Stimulated activated CD8-positive, alpha-beta memory T cell treated with anti-CD3 and anti-CD28 coated beads, Interleukin-12 subunit alpha, Interleukin-12 subunit beta, amount 100 ng/mL, for 24 hours (primary cell): ENCODE measurements at regions not wholly inside any gene's neighbourhood (a gene's known extent, or its start where the extent isn't known, plus 50 kb on each side); places are given as distances from the start of the nearest gene placed in this dataset.

Source experiments
- DNase-seq: peaks from one replicate; pipeline ENCODE4 v3.0.0-alpha.2; 2020; ENCODE audit errors: extremely low read depth

DNA sequence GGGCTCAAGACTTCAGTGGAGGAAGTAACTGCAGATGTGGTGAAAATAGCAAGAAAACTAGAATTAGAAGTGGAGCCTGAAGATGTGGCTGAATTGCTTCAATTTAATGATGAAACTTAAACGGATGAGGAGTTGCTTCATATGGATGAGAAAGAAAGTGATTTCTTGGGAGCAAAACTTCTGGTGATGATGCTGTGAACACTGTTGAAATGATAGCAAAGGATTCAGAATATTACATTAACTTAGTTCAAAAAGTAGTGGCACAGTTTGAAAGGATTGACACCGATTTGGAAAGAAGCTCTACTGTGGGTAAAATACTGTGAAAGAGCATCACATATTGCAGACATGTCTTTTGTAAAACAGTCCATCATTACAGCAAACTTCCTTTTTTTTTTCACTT, 638.0 kb downstream of the NYAP2 start:
- no peak for DNase-seq

DNA sequence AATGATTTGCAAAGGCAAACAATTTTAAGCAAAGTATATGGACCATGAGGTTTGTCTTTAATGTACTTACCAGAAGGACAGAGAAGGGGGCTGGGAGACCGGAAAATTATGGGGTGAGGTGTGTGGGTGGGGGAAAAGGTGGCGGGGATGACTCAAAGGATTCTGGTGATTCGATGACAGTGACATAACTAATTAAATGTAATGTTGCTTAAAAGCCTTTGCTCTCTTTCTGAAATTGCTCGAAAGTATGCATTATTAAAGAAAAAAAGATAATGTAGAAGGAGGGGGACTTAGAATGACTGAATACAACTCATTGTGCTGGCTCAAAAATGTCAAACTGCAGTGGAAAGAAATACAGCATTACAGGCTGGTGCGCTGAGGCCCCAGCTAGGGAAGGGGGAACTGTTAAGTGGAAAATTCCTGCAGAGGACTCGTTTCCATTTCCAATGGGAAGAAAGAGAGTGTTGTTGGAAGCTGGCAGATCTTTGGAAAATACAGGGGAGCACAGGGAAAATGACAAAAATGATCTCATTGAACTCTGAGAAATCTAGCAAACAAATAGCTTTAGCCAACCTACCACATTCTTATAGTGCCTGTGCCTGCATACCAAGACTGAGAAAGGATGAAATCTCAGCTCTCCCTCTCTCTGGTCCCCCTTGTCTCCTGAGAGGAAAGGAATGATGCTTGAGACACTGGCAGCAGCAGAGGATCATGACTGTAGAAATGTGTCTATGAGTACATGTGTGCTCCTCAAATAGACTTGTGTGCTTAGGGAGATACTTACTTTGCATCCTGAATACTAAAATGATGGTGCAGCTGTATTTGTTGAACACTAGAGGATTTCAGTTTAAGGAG, 632.4 kb downstream of the NYAP2 start:
- peak; percentile 14 for DNase-seq

DNA sequence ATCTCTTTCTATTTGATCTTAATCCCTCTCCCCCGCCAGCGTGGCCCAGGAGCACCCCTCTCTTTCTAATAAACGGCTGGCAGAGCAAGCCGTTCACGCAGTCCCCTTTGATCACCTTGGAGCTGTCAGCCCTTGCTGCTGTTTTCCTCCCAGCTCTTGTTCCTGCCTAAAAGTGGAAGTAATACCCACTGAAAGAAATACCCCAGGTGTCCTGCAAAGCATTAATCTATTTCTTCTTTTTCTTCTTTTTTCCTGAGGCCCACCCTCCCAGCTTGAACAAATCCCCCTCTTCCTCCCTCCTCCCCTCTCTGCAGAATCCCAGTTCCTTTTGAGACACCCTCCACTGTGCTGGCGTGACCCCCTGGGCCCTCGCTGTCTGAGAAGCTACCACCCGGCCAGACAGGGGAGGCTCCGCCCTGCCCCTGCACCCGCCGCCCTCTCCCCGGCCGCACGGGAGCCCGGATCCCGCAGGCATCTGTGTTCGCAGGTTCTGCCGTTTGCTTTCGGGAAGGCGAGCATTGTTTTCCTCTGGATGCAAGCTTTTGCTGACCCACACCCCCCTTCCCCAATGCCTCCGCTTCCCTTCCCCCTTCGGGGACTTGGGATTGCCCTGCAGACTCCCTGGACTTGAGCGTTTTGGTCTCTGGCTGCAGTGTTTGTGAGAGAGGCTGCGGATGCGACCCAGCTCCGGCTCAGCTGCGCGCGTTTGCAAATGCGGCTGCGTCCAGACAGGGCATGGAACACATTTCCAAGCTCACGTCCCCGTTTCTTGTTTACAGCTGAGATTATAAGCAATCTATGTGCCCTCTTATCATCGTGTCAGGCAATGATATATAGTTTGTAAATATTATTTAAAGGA, 631.5 kb downstream of the NYAP2 start:
- no peak for DNase-seq

- DNase-seq, result no peak
Observed at GRCh38 chr2:226030369-226030768, 630.9 kb downstream of the NYAP2 start.

GRCh38 chr2:226023946-226024345, 624.4 kb downstream of the NYAP2 start:
- no peak for DNase-seq

GRCh38 chr2:226023383-226023782, 623.9 kb downstream of the NYAP2 start:
- DNase-seq, result no peak

- DNase-seq, result no peak
Observed at GRCh38 chr2:226020956-226021355, 621.4 kb downstream of the NYAP2 start.

DNA sequence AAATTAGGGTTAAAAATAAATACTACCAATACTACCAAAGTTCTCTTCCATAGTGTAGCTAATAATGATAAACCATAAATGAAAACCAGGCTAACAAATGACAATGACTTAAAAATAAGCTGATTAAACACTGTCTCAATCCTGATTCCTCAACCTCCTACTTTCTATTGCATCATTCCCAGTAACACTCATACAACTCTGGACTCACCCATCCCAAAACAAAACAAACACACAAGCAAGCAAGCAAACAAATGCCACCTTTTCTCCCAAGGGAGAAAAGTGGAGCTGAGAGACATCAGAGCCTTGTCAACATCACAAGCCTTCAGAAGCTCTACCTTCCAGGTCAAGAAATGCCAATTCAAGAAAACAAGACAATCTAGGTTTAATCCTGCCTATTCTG, 620.7 kb downstream of the NYAP2 start:
- no peak for DNase-seq

GRCh38 chr2:226018641-226019040, 619.1 kb downstream of the NYAP2 start:
- DNase-seq, result no peak

DNA sequence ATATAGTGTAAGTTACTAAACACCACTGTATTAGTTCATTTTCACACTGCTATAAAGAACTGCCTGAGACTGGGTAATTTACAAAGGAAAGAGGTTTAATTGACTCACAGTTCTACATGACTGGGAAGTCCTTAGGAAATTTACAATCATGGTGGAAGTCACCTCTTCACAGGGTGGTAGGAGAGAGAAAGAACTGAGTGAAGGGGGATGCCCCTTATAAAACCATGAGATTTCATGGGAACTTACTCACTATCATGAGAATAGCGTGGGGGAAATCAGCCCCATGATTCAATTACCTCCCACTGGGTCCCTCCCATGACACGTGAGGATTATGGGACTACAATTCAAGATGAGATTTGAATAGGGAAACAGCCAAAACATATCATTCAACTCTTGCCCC, 618.0 kb downstream of the NYAP2 start:
- no peak for DNase-seq

GRCh38 chr2:226017107-226017506, 617.6 kb downstream of the NYAP2 start:
- DNase-seq, result no peak

DNA sequence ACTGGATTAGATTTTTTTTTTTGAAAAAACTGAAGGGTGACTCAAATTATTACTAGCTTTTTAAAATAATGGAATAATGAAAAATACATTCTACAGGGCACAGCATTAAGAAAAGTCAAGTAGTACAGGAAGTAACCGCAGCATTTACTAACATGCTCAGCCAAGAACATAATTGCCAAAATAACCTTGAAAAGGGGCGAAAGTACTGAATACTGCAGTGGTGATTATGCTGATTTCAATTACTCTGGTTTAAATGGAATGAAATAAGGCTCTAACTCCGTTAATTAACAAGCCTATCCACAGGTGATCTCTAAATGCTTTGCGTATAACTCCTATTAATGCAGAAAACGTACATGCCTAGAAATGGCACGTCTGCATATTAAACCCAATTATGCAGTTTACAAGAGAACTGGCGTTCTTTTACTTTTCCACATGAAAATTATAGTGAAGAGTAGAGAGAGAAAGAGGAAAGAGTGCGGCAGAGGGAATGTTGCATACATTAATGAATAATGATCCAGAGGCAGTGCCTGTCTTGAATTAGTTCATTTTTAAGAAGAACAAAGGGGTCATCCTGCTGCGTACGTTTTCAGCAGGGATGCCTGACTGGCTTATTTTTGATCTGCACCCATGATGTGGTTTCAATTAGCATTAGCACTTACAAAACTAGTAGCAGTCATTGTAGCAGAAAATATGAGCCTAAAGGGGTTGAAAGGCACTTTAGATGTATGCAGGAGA, 612.4 kb downstream of the NYAP2 start:
- no peak for DNase-seq

- no peak for DNase-seq
Observed at GRCh38 chr2:226002438-226002837, 602.9 kb downstream of the NYAP2 start.

- no peak for DNase-seq
Observed at GRCh38 chr2:226001716-226002115, 602.2 kb downstream of the NYAP2 start.

DNA sequence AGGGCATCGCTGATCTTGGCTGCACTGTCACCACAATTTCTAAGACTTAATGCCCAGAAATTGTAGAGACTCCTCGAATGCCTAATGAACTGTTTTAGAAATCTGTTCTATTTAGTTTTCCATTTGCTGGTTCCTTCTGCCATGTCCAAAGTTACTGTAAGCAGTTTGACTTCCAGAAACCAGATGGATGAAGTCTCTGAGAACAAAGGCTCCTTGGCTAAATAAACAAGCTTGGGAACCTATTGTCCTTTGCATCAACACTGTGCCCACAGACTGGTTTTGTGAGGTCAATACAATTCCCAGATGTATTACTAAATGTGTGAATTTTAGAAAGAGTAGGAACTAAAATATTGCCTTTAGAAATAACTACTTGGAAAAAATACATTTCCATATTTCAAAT, 600.2 kb downstream of the NYAP2 start:
- DNase-seq, result no peak

DNA sequence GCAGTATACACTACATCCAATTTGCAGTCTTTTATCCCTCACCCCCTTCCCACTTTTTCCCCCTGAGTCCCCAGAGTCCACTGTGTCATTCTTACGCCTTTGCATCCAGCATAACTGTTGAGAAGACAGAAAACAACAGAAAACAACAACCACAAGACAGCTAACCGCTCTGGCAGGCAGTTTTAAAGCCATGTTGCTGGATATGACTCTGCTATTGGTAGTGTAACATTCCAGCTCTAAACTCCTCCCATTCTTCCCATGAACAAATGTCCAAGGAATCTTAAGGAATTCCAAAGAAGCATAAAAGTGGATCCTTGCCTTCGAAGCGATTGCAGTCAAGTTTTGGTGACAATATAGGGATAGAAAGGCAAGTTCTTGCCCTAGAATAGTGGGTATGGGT, 599.1 kb downstream of the NYAP2 start:
- no peak for DNase-seq

GRCh38 chr2:225998116-225998515, 598.6 kb downstream of the NYAP2 start:
- DNase-seq, result no peak

- no peak for DNase-seq
Observed at GRCh38 chr2:225996462-225996828, 596.9 kb downstream of the NYAP2 start.

DNA sequence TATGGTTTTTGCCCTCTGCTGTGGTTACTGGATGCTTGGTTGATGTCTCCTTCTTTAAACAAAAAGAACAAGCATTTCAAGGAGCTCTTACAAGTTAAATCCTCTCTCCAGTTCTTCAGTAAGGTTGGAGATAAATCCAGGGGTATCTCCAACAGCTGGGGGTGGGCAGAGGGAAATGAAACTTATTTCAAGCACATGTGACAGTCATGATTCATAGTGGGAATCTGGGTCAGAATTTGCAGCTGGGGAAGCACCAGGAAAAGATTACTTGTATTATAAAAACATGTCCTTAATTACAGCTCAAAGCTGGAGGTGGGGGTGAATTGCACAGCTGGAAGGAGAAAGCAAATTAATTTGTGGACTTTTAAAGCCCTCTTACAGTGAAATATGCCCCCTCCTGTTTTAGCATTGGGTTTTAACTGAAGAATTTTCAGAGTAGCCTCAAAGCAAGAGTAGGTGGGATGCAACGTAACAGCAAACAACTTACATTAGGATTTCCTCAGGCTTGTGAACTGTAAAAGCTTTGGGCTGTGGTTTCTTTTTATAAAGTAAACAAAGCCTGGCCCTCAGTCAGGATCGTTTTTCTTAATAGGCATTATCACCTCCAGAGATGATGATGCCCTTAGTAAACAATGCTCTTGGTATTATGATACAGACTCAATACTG, 596.4 kb downstream of the NYAP2 start:
- DNase-seq, result no peak

GRCh38 chr2:225994748-225995405, 595.4 kb downstream of the NYAP2 start:
- DNase-seq, result no peak

DNA sequence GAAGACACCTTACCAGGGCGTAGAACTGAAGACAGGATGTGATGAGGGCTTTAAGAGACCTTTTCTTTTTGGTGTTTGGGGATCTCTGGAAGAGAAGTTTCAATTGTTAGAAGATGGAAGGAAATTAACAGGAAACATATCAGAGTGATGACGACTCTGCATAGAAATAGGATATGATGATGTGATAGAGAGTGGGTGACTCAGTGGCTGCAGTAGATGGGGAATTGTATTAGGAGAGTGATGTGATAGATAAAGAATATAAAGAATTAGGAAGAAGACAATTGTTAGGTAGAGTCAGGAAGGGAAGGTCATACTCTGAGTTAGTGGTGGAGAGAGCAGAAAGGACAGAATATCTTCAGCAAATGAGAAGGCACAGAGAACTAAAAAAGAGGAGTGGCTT, 593.9 kb downstream of the NYAP2 start:
- no peak for DNase-seq
